CD4-positive, alpha-beta T cell (primary cell): ENCODE measurements at regions not wholly inside any gene's neighbourhood (a gene's known extent, or its start where the extent isn't known, plus 50 kb on each side); places are given as distances from the start of the nearest gene placed in this dataset.

Experiments used
- ATAC-seq: fragments of 200-7000 bp; cut with Tn5 transposase; one replicate; pipeline ENCODE4 v1.10.0; 2022; ENCODE audit warnings: mild to moderate bottlenecking; ENCODE audit not compliant: poor library complexity
- CTCF ChIA-PET: fragments of 350-600 bp; sonication (Branson Sonifier 250); formaldehyde crosslinking; loops from one replicate; lab custom pipeline; 2021; ENCODE audit warnings: antibody characterized with exemption, inconsistent platforms; lab: Charles Lee
- POLR2A ChIA-PET: fragments of 350-600 bp; sonication (Branson Sonifier 250); formaldehyde crosslinking; loops from one replicate; lab custom pipeline; 2021; ENCODE audit warnings: antibody characterized with exemption, inconsistent platforms; lab: Charles Lee
- DNase-seq, 14 experiments: peaks; one replicate each; pipeline ENCODE4 v3.0.0-alpha.2; 2013 to 2020; ENCODE audit warnings: mixed read lengths in 2 of 14
- H3K27ac ChIP-seq, 2 donors: one replicate each; pipeline versions ENCODE4 v1.5.1 to v1.7.0; 2013; ENCODE audit warnings: low read length in 2 of 2, low read depth in 1 of 2, mild to moderate bottlenecking in 1 of 2
- H3K27me3 ChIP-seq, 2 experiments: 1 replicate in 1 of 2; 2 replicates in 1 of 2; pipeline versions ENCODE4 v1.6.1 to v1.7.0; 2013; ENCODE audit warnings: low read length in 2 of 2, control low read depth in 1 of 2, mild to moderate bottlenecking in 1 of 2, moderate library complexity in 1 of 2; ENCODE audit not compliant: insufficient read depth in 2 of 2, control insufficient read depth in 1 of 2
- H3K36me3 ChIP-seq: one replicate; pipeline ENCODE4 v1.6.1; 2013; ENCODE audit warnings: low read length, control low read depth; ENCODE audit not compliant: insufficient read depth
- H3K4me1 ChIP-seq: one replicate; pipeline ENCODE4 v1.6.1; 2013; ENCODE audit warnings: low read length, control low read depth; ENCODE audit not compliant: insufficient read depth
- H3K4me3 ChIP-seq: one replicate; pipeline ENCODE4 v1.5.1; 2013; ENCODE audit warnings: mild to moderate bottlenecking, low read length, moderate library complexity
- H3K9me3 ChIP-seq, 2 experiments: 1 replicate in 1 of 2; 2 replicates in 1 of 2; pipeline versions ENCODE4 v1.6.1 to v1.7.0; 2013; ENCODE audit warnings: low read length in 2 of 2, mild to moderate bottlenecking in 2 of 2, control low read depth in 1 of 2, moderate library complexity in 1 of 2; ENCODE audit not compliant: control insufficient read depth in 1 of 2, insufficient read depth in 1 of 2
- H3K27ac Mint-ChIP-seq: one replicate; pipeline ENCODE4 v1.8.0; 2020; ENCODE audit warnings: mixed read lengths
- H3K27me3 Mint-ChIP-seq: one replicate; pipeline ENCODE4 v1.8.0; 2021; ENCODE audit warnings: mixed read lengths
- H3K36me3 Mint-ChIP-seq: one replicate; pipeline ENCODE4 v1.8.0; 2021; ENCODE audit warnings: low read depth, mixed read lengths
- H3K4me1 Mint-ChIP-seq: one replicate; pipeline ENCODE4 v1.8.0; 2021; ENCODE audit warnings: low read depth, mixed read lengths
- H3K4me3 Mint-ChIP-seq: one replicate; pipeline ENCODE4 v1.8.0; 2020; ENCODE audit warnings: mild to moderate bottlenecking, mixed read lengths
- H3K9me3 Mint-ChIP-seq: one replicate; pipeline ENCODE4 v1.8.0; 2020; ENCODE audit warnings: mixed read lengths
- intact Hi-C, 2 experiments: fragments of 100-400 bp; cut with DNase I in 1 of 2; cut with micrococcal nuclease in 1 of 2; formaldehyde crosslinking; loops; one replicate each; pipeline versions ENCODE4 v1.15.1 to v1.9.0; 2023 to 2025; cut with DNase I, micrococcal nuclease
- TF ChIP-seq, protein P1 (sequence below): fragments of 200-600 bp; IDR thresholded peaks from one replicate; pipeline ENCODE4 v1.8.0; 2022; ENCODE audit warnings: antibody characterized with exemption, mild to moderate bottlenecking

DNA sequence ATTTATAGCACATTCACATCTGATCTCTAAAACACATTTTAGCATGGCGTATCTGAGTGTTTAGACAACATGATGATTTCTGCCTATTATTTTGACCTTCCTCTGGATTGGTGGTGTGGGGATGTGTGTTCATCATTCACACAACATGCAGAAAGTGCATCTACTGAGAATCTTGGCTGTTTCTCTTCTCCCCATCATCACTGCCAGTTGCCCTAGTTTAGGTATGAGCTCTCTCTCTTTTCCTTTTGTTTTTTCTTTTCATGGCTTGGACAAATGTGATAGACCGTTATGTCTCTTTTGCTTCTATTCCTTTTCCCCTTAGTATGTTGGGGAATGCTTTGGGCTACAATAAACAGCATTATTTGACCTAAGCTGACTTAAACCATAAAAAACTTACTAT is 239.2 kb upstream of the FZD8 start:
- Histone ChIP-seq H3K9me3 (peaks cover 0 to 4% of the 10 kb centered on the region in 2 experiments), H3K27ac (no peak overlapping the region), H3K4me3 (no peak overlapping the region), H3K27me3 (no peaks in the 10 kb centered on the region), H3K36me3 (no peaks in the 10 kb centered on the region), H3K4me1 (no peaks in the 10 kb centered on the region)
- Mint-ChIP-seq H3K27ac (no peak overlapping the region), H3K4me3 (no peak overlapping the region), H3K9me3 (no peaks in the 10 kb centered on the region), H3K36me3 (no peaks in the 10 kb centered on the region), H3K27me3 (no peaks in the 10 kb centered on the region), H3K4me1 (no peaks in the 10 kb centered on the region)
- ChIA-PET POLR2A (no interaction called here), CTCF (no interaction called here)
- no peak for DNase-seq
- intact Hi-C loops = no loop called here
- TF ChIP-seq, protein P1, sequence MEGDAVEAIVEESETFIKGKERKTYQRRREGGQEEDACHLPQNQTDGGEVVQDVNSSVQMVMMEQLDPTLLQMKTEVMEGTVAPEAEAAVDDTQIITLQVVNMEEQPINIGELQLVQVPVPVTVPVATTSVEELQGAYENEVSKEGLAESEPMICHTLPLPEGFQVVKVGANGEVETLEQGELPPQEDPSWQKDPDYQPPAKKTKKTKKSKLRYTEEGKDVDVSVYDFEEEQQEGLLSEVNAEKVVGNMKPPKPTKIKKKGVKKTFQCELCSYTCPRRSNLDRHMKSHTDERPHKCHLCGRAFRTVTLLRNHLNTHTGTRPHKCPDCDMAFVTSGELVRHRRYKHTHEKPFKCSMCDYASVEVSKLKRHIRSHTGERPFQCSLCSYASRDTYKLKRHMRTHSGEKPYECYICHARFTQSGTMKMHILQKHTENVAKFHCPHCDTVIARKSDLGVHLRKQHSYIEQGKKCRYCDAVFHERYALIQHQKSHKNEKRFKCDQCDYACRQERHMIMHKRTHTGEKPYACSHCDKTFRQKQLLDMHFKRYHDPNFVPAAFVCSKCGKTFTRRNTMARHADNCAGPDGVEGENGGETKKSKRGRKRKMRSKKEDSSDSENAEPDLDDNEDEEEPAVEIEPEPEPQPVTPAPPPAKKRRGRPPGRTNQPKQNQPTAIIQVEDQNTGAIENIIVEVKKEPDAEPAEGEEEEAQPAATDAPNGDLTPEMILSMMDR = no peak
- ATAC-seq = no peak

- Mint-ChIP-seq H3K36me3 (no peaks in the 10 kb centered on the region), H3K4me3 (no peak overlapping the region), H3K27ac (no peak overlapping the region), H3K27me3 (peaks cover 4% of the 10 kb centered on the region), H3K9me3 (no peaks in the 10 kb centered on the region), H3K4me1 (no peaks in the 10 kb centered on the region)
- ChIA-PET CTCF (no interaction called here), POLR2A (no interaction called here)
- Histone ChIP-seq H3K9me3 (peaks cover 0 to 10% of the 10 kb centered on the region in 2 experiments), H3K4me3 (no peak overlapping the region), H3K4me1 (no peaks in the 10 kb centered on the region), H3K27ac (no peak overlapping the region), H3K36me3 (no peaks in the 10 kb centered on the region), H3K27me3 (no peaks in the 10 kb centered on the region)
- TF ChIP-seq, protein P1 = no peak
- ATAC-seq (no peak), DNase-seq (no peak)
- intact Hi-C loops = no loop called here
Measured at GRCh38 chr10:35876248-35876647, 234.2 kb upstream of the FZD8 start.

- POLR2A ChIA-PET = no interaction called here
- H3K4me1 Mint-ChIP-seq = no peaks in the 10 kb centered on the region
- DNase-seq (no peak), ATAC-seq (no peak)
- H3K27me3 Mint-ChIP-seq = peaks cover 4% of the 10 kb centered on the region
- peaks cover 0 to 16% of the 10 kb centered on the region in 2 experiments for H3K9me3 ChIP-seq
- no peaks in the 10 kb centered on the region for H3K36me3 ChIP-seq
- no peaks in the 10 kb centered on the region for H3K4me1 ChIP-seq
- no peaks in the 10 kb centered on the region for H3K36me3 Mint-ChIP-seq
- CTCF ChIA-PET = no interaction called here
- H3K27me3 ChIP-seq = no peaks in the 10 kb centered on the region
- TF ChIP-seq, protein P1 = no peak
- no peak overlapping the region for H3K27ac Mint-ChIP-seq
- H3K4me3 Mint-ChIP-seq = no peak overlapping the region
- H3K4me3 ChIP-seq = no peak overlapping the region
- no peaks in the 10 kb centered on the region for H3K9me3 Mint-ChIP-seq
- intact Hi-C loops = no loop called here
- H3K27ac ChIP-seq = no peak overlapping the region
Measured at GRCh38 chr10:35875016-35875676, 233.1 kb upstream of the FZD8 start.
